ENCODE measurements at regions not wholly inside any gene's neighbourhood (a gene's known extent, or its start where the extent isn't known, plus 50 kb on each side); places are given as distances from the start of the nearest gene placed in this dataset.

- no peak for DNase-seq
Observed at GRCh38 chrX:97666890-97667289, 783.2 kb downstream of the RPA4 start.

DNA sequence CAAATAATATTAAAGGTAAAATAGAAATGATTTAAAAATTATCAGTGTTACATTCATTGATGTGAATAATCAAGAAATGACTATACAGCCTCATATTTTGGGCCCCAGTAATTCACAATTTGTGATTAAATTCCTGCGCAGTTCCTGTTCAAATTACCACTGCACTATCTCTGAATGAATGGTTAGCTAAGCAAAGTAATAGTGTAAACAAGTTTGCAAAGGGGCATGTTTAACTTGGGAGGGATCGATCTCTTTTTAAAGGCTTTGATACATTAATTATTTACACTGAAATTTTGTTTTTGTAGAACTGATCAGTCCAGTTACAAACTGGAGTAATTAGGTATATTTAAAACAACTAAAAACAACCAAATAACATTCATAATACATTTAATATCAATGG, 784.4 kb downstream of the RPA4 start:
- no peak for DNase-seq

DNA sequence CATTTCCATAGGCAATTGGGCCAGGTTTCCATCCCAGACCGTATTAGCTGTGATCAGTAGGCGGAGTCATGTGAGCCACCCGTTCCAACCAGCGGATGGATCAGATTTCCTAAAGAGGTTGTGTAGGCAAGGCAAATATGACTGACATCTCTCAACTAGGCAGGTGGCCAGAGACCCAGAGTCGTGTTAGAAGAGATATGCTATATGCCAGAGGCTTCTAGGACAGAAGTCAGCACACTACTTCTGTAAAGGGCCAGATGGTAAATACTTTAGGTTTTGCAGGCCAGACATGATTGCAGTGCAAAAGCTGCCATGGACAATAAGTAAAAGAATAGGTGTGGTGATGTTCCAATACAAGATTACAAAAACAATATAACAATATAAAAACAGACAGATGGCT, 788.4 kb downstream of the RPA4 start:
- peak; percentile 72 for DNase-seq

GRCh38 chrX:97672608-97673007, 788.9 kb downstream of the RPA4 start:
- peak; percentile 45 for DNase-seq

DNA sequence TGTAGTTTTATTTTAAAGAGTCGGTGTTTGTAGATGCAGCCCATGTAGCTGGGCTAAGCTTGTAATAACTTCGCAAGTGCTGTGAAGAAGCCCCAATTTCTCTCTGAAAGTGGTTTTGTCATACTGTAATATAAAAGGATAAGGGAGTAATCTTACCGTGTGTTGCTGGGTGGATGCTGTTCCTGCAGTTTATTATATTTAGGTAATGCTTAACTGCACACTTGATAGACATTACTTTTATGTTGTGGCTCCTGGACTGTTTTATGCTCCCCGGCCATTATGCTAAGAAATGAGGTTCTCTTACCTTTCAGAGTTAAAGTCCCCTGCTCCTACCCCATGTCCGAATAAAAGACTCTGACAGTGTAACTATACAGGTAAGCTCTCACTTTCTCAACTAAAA, 789.4 kb downstream of the RPA4 start:
- DNase-seq: no peak

- DNase-seq: no peak
Observed at GRCh38 chrX:97682991-97683840, 799.5 kb downstream of the RPA4 start.

GRCh38 chrX:97685753-97686152, 802.0 kb downstream of the RPA4 start:
- peak; percentile 35 for DNase-seq

- DNase-seq: no peak
Observed at GRCh38 chrX:97691901-97692455, 808.3 kb downstream of the RPA4 start.

DNA sequence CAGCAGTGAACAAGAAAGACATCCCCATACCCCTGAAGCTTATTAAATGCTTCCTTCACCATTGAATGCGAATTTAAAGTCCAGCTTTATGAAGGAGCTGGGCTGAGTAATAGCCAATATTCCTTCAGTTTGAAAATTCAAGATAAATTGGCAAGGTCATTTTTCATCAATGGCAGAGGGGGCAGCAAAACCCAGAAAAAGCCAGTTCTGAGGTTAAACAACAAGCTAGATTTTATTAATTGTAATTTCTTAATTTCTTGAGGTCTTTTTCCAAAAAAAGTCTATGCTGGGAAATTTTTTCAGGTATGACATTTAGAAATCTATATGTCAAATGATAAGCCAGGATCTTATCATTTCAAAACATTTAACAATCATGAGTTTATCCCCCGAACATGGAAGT, 808.9 kb downstream of the RPA4 start:
- no peak for DNase-seq

- DNase-seq: no peak
Observed at GRCh38 chrX:97700547-97700946, 816.8 kb downstream of the RPA4 start.

DNA sequence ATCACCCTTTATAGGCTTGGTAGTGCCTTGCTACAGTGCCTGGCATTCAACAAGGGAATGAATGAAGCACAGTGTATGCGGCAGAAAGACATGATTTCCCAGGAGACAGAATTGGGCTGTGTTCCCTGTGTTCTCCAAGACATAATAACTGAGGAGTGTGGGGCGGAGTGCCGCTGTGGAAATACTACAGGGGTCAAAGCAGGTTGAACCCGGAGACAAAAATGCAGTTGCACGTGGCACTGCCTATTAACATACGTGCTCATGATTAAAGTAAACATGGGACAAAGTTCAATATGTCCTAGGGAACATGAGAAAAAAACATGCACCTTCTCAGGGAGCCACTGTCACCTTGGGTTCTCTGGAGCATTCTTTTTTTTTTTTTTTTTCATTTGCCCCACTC, 820.8 kb downstream of the RPA4 start:
- no peak for DNase-seq

DNA sequence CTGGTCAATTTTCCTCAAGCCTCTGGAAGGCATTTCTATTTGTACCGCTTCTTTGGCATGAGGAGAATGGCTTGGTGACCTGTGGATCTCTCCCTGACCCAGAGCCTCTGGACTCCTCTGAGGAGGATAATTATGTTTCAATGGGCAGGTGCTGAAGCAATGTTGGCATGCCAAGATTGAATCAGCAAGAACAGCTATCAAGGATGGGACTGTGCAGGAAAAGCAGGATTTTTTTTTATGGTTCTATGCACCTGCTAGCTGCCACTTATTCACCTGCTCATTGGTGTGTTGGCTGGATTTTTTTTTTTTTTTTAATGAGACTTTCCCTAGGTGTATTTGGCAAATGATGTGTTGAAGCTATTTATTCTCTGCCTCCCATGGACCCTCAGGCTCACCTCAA, 821.2 kb downstream of the RPA4 start:
- peak; percentile 50 for DNase-seq

DNA sequence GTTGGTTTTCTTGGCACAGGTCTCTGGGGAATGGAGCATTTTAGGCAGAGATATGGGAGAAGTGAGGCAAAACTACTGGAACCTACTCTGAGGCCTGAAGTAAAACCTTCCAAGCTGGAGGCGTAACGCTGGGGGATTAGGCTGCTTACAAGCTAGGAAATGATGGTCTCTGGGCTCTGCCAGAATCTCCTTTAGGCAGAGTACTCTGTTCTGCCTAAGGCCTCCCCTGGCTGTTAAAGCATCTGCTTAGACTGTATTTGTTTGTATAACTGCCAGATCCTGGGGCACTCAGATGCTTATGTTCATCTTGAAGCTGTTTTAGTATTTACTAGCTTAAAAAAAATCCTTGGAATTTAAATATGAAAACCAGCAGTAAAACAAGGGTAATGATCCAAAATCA, 822.2 kb downstream of the RPA4 start:
- DNase-seq: no peak

DNA sequence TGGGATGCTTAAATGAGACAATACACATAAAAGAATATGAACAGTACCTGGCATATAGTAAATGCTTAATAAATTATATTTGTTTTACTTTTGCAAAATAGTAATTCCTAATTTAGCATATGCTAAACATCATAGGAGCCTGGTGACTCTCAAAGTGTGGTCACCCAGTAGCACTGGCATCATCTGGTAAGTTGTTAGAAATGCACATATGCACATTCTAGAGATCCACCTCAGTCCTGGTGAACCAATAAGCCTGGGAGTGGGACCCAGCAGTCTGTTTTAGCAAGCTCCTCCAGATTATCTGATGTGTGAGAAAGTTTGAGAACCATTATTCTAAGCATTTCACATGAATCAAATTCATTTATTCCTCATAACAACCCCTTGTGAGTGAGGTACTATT, 830.4 kb downstream of the RPA4 start:
- DNase-seq: no peak

GRCh38 chrX:97728215-97728614, 844.5 kb downstream of the RPA4 start:
- no peak for DNase-seq

GRCh38 chrX:97740044-97740443, 856.3 kb downstream of the RPA4 start:
- no peak for DNase-seq

DNA sequence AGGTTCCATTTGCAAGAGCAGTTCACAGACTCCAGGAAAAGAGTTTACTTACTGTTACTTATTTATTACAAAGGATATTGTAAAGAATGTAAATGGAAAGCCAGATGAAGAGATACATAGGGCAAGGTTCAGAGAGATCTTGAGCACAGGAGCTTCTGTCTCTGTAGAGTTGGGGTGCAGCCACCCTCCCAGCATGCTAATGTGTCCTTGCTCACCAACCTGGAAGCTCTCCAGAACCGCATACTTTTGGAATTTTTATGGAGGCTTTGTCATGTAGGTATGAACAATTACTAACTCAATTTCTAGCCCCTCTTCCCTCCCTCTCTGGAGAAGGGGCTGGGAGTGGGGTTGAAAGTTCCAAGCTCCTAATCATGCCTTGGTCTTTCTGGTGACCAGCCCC, 857.2 kb downstream of the RPA4 start:
- DNase-seq: no peak

- no peak for DNase-seq
Observed at GRCh38 chrX:97743014-97743413, 859.3 kb downstream of the RPA4 start.

- no peak for DNase-seq
Observed at GRCh38 chrX:97747346-97747745, 863.6 kb downstream of the RPA4 start.

- no peak for DNase-seq
Observed at GRCh38 chrX:97751016-97751415, 867.3 kb downstream of the RPA4 start.

- DNase-seq: no peak
Observed at GRCh38 chrX:97751735-97752134, 868.0 kb downstream of the RPA4 start.

GRCh38 chrX:97756879-97757278, 873.2 kb downstream of the RPA4 start:
- no peak for DNase-seq

- DNase-seq: no peak
Observed at GRCh38 chrX:97763391-97763790, 879.7 kb downstream of the RPA4 start.

DNA sequence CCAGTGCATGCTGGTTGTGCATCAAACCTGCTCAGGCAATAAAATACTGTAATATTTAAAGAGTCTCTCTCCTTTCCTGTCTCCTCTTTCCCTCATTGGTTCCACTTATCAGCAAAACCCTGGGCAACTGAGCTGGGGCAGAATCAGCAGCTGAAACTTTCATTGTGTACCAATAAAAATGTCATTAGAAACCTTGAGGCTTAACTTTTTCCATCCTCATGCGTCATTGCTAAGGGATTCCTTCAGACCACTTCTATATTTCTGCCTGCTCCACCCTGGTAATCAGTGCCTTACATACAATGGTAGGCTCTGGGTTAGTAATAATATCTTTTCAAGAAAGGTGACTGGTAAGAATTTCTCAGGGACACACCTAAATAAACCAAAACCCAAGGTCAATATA, 880.3 kb downstream of the RPA4 start:
- no peak for DNase-seq

Data from NCI-H1105 (cell line).